ENCODE measurements at regions not wholly inside any gene's neighbourhood (a gene's known extent, or its start where the extent isn't known, plus 50 kb on each side); places are given as distances from the start of the nearest gene placed in this dataset.

DNA sequence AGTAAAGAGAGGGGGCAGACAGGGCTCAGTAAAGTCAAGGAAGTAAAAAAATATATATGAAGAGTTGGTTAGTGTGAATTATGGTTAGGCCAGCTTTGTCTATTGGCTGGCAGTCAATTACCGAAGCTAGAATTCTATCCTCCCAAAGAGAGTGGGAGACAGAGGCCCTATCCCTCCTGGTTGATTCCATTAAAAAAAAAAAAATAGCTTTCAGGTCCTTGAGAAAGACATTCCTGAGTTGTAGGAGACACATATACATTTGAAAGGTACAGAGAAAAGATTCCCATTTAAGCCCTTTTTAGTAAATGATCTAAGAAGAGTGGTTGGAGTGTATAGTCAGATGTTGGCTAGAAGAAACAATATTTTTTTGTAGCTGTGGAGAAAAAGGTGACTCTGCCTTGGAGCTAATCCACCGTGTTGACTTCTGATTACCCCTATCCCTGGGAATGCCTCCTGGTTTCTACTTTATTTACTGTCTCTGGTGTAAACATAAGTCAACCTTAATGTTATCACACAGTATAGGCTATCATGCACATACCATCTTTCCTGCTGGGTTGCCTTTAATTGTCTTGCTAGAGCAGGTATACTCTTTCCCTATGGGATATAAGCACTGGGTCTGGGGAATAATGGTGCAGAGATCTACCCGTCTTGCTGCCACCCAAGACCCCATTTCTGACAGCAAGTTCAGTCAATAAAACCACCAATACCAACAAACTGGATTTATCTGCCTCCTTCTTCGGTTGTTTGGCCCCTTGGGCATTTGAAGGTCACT lies 859.9 kb upstream of the ATXN7L3B start:
- intact Hi-C loops (cut with micrococcal nuclease; ENCODE audit: unreplicated experiment): no loop called here
- Histone ChIP-seq H3K4me1 (ENCODE audit: control insufficient read depth, insufficient read depth, low read length) (no peaks in the 10 kb centered on the region), H3K4me3 (ENCODE audit: low read depth in 2 of 2, low read length in 2 of 2) (no peak overlapping the region), H3K27me3 (ENCODE audit: control insufficient read depth, insufficient read depth, low read length) (no peaks in the 10 kb centered on the region), H3K36me3 (ENCODE audit: control insufficient read depth, insufficient read depth, low read length) (no peaks in the 10 kb centered on the region), H3K9me3 (ENCODE audit: control insufficient read depth, insufficient read depth, low read depth, low read length) (peaks cover 4% of the 10 kb centered on the region; the same call in 1 of the 2 replicates), H3K27ac (ENCODE audit: low read length) (no peak overlapping the region)
- ChIA-PET POLR2A (no interaction called here), CTCF (no interaction called here)
- TF ChIP-seq, protein P1, sequence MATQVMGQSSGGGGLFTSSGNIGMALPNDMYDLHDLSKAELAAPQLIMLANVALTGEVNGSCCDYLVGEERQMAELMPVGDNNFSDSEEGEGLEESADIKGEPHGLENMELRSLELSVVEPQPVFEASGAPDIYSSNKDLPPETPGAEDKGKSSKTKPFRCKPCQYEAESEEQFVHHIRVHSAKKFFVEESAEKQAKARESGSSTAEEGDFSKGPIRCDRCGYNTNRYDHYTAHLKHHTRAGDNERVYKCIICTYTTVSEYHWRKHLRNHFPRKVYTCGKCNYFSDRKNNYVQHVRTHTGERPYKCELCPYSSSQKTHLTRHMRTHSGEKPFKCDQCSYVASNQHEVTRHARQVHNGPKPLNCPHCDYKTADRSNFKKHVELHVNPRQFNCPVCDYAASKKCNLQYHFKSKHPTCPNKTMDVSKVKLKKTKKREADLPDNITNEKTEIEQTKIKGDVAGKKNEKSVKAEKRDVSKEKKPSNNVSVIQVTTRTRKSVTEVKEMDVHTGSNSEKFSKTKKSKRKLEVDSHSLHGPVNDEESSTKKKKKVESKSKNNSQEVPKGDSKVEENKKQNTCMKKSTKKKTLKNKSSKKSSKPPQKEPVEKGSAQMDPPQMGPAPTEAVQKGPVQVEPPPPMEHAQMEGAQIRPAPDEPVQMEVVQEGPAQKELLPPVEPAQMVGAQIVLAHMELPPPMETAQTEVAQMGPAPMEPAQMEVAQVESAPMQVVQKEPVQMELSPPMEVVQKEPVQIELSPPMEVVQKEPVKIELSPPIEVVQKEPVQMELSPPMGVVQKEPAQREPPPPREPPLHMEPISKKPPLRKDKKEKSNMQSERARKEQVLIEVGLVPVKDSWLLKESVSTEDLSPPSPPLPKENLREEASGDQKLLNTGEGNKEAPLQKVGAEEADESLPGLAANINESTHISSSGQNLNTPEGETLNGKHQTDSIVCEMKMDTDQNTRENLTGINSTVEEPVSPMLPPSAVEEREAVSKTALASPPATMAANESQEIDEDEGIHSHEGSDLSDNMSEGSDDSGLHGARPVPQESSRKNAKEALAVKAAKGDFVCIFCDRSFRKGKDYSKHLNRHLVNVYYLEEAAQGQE (IDR thresholded peaks at IDR 0.05; ENCODE audit: insufficient read depth in 1 of 2, low read depth in 2 of 2, low read length in 1 of 2): no peak
- TF ChIP-seq POLR2AphosphoS5 (IDR thresholded peaks at IDR 0.05; ENCODE audit: low read depth, low read length): no peak
- TF ChIP-seq SIN3A (IDR thresholded peaks at IDR 0.05; ENCODE audit: borderline replicate concordance, insufficient read depth, low read depth, low read length): no peak
- TF ChIP-seq TCF7L2 (IDR thresholded peaks at IDR 0.05; ENCODE audit: low read depth, low read length): no peak
- TF ChIP-seq, protein P2, sequence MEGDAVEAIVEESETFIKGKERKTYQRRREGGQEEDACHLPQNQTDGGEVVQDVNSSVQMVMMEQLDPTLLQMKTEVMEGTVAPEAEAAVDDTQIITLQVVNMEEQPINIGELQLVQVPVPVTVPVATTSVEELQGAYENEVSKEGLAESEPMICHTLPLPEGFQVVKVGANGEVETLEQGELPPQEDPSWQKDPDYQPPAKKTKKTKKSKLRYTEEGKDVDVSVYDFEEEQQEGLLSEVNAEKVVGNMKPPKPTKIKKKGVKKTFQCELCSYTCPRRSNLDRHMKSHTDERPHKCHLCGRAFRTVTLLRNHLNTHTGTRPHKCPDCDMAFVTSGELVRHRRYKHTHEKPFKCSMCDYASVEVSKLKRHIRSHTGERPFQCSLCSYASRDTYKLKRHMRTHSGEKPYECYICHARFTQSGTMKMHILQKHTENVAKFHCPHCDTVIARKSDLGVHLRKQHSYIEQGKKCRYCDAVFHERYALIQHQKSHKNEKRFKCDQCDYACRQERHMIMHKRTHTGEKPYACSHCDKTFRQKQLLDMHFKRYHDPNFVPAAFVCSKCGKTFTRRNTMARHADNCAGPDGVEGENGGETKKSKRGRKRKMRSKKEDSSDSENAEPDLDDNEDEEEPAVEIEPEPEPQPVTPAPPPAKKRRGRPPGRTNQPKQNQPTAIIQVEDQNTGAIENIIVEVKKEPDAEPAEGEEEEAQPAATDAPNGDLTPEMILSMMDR (IDR thresholded peaks at IDR 0.05): no peak
- DNase-seq (ENCODE audit: low read depth, low spot score) (no peak), ATAC-seq (no peak)
- no TSS peak for BruUV-seq (replicated peaks)
- in situ Hi-C loops (cut with HindIII; ENCODE audit: low pct_unique_long_range_greater_than_20kb, low sequenced_read_pairs): no loop called here

DNA sequence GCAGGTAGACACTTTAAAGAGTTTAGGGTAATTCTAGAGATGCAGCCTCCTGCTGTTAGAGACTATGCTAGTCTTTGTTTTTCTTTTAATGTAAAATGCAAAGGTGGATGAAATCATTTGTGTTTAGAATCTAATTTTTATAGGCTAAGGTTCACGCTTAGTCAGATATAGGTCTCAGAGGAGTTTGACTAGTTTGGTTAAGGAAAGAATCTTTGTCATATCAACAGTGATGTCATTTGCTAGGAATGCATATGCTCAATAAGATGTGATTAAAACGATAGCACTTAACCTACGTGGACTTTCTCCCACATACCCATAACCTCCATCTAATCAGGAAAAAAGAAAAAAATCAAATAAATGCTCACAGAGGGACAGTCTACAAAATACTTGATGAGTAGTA lies 859.3 kb upstream of the ATXN7L3B start:
- no peaks in the 10 kb centered on the region for H3K27me3 ChIP-seq (ENCODE audit: control insufficient read depth, insufficient read depth, low read length)
- in situ Hi-C loops (cut with HindIII; ENCODE audit: low pct_unique_long_range_greater_than_20kb, low sequenced_read_pairs): no loop called here
- ChIA-PET CTCF (no interaction called here), POLR2A (no interaction called here)
- DNase-seq (ENCODE audit: low read depth, low spot score): no peak
- no peak overlapping the region for H3K27ac ChIP-seq (ENCODE audit: low read length)
- no peaks in the 10 kb centered on the region for H3K4me1 ChIP-seq (ENCODE audit: control insufficient read depth, insufficient read depth, low read length)
- no peak for ATAC-seq
- H3K9me3 ChIP-seq (ENCODE audit: control insufficient read depth, insufficient read depth, low read depth, low read length): peaks cover 4% of the 10 kb centered on the region; the same call in 1 of the 2 replicates
- TF ChIP-seq POLR2AphosphoS5 (IDR thresholded peaks at IDR 0.05; ENCODE audit: low read depth, low read length) (no peak), SIN3A (IDR thresholded peaks at IDR 0.05; ENCODE audit: borderline replicate concordance, insufficient read depth, low read depth, low read length) (no peak), TCF7L2 (IDR thresholded peaks at IDR 0.05; ENCODE audit: low read depth, low read length) (no peak)
- TF ChIP-seq, protein P1 (IDR thresholded peaks at IDR 0.05; ENCODE audit: insufficient read depth in 1 of 2, low read depth in 2 of 2, low read length in 1 of 2): no peak
- TF ChIP-seq, protein P2 (IDR thresholded peaks at IDR 0.05): no peak
- BruUV-seq (replicated peaks): no TSS peak
- H3K36me3 ChIP-seq (ENCODE audit: control insufficient read depth, insufficient read depth, low read length): no peaks in the 10 kb centered on the region
- H3K4me3 ChIP-seq (ENCODE audit: low read depth in 2 of 2, low read length in 2 of 2): no peak overlapping the region
- intact Hi-C loops (cut with micrococcal nuclease; ENCODE audit: unreplicated experiment): no loop called here

Measured in Panc1 (cell line).